ENCODE measurements at regions not wholly inside any gene's neighbourhood (a gene's known extent, or its start where the extent isn't known, plus 50 kb on each side); places are given as distances from the start of the nearest gene placed in this dataset.

DNA sequence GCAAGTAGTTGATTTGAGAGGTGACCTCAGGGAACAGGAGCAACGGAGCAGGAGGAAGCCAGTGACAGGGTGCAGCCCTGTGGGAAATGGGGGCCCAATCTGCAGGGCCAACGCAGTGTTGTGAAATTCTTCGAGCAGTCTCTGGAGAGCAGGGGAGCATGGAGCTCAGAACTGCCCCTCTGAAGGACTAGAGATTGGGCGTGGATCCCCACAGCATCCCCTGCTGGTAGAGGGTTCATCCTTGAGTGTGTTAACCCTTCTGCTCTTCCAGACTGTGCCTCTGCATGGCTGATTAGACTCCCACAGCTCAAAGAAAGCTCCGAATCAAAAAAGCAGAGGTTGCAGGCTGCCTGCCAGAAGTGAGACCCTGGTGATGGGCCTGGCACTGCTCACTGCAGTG, 77.9 kb upstream of the UQCRFS1 start:
- WGBS, 2 experiments: 79% methylated on average over 5 of the region's 5 CpGs
- Histone ChIP-seq H3K4me1 (ENCODE audit: control insufficient read depth, insufficient read depth, low read length) (peaks cover 4% of the 10 kb centered on the region), H3K27me3 (ENCODE audit: control insufficient read depth, insufficient read depth, low read length, poor library complexity, severe bottlenecking) (no peaks in the 10 kb centered on the region), H3K27ac (ENCODE audit: insufficient read depth, low read depth, low read length, poor library complexity, severe bottlenecking) (no peak overlapping the region), H3K9me3 (ENCODE audit: control insufficient read depth, low read length) (no peaks in the 10 kb centered on the region), H3K36me3 (ENCODE audit: control insufficient read depth, insufficient read depth, low read length) (no peaks in the 10 kb centered on the region), H3K4me3 (ENCODE audit: insufficient read depth, low read depth, low read length) (no peak overlapping the region)

DNA sequence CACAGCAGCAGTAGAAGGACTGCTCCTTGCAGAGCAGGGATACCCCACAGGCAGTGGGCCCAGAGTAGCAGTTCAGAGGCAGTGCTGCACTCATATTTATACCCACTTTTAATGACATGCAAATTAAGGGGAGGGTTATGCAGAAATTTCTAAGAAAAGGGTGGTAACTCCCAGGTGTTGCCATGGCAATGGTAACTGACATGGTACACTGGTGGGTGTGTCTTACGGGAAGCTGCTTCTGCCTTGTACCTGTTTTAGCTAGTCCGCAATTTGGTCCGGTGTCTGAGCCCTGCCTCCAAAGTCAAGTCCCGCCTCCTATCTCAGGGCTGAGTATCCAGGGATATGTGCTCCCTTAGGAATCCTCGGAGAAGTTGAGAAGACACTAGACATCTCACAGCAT, 79.2 kb upstream of the UQCRFS1 start:
- H3K4me1 ChIP-seq (ENCODE audit: control insufficient read depth, insufficient read depth, low read length): peaks cover 4% of the 10 kb centered on the region
- no peak overlapping the region for H3K27ac ChIP-seq (ENCODE audit: insufficient read depth, low read depth, low read length, poor library complexity, severe bottlenecking)
- no peaks in the 10 kb centered on the region for H3K36me3 ChIP-seq (ENCODE audit: control insufficient read depth, insufficient read depth, low read length)
- H3K9me3 ChIP-seq (ENCODE audit: control insufficient read depth, low read length): no peaks in the 10 kb centered on the region
- H3K27me3 ChIP-seq (ENCODE audit: control insufficient read depth, insufficient read depth, low read length, poor library complexity, severe bottlenecking): no peaks in the 10 kb centered on the region
- no peak overlapping the region for H3K4me3 ChIP-seq (ENCODE audit: insufficient read depth, low read depth, low read length)
- 94 to 96% methylated on average over 5 of the region's 5 CpGs for WGBS, 2 experiments

DNA sequence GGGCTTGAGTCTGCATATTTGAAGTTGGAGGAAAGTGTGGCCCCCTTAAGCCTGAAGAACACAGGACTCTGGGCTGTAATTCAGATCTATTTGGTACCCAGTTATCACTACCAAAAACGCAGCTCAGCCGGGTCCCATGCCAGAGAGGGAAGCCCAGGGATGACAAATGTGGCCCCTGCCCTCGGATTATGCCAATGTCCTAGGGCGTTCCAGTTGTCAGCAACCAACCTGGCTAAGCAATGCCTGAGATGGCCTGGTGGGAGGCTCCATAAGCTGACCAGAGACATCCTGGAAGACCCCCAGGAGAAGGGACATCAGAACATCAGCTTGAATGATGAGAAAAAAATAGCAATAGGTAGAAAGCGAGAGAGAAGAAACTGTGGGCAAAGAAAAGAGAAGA, 79.6 kb upstream of the UQCRFS1 start:
- Histone ChIP-seq H3K4me1 (ENCODE audit: control insufficient read depth, insufficient read depth, low read length) (peaks cover 4% of the 10 kb centered on the region), H3K36me3 (ENCODE audit: control insufficient read depth, insufficient read depth, low read length) (no peaks in the 10 kb centered on the region), H3K4me3 (ENCODE audit: insufficient read depth, low read depth, low read length) (no peak overlapping the region), H3K27ac (ENCODE audit: insufficient read depth, low read depth, low read length, poor library complexity, severe bottlenecking) (no peak overlapping the region), H3K9me3 (ENCODE audit: control insufficient read depth, low read length) (no peaks in the 10 kb centered on the region), H3K27me3 (ENCODE audit: control insufficient read depth, insufficient read depth, low read length, poor library complexity, severe bottlenecking) (no peaks in the 10 kb centered on the region)
- 82 to 84% methylated on average over 5 of the region's 5 CpGs for WGBS, 2 experiments

DNA sequence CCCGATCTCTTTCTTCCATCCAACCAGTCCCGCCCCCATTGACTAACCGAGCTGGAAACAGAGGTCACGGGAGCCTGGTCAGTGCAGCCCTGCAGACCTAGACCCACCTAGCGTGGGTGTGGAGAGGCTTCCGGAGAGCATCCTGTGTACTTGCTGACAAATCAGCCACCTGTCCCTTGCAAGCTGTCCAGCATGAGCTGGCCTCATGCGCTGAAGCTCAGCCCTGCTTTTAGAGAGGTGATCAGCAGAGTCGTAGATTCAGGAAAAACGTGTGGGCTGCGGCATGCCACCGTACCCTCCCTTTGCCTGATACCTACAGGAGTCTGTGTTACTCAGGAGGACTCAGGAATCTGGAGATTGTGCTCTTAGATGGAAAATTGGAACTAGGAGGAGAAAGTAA, 80.3 kb upstream of the UQCRFS1 start:
- Histone ChIP-seq H3K27me3 (ENCODE audit: control insufficient read depth, insufficient read depth, low read length, poor library complexity, severe bottlenecking) (no peaks in the 10 kb centered on the region), H3K27ac (ENCODE audit: insufficient read depth, low read depth, low read length, poor library complexity, severe bottlenecking) (no peak overlapping the region), H3K4me3 (ENCODE audit: insufficient read depth, low read depth, low read length) (no peak overlapping the region), H3K4me1 (ENCODE audit: control insufficient read depth, insufficient read depth, low read length) (peaks cover 4% of the 10 kb centered on the region), H3K36me3 (ENCODE audit: control insufficient read depth, insufficient read depth, low read length) (no peaks in the 10 kb centered on the region), H3K9me3 (ENCODE audit: control insufficient read depth, low read length) (no peaks in the 10 kb centered on the region)
- 52 to 53% methylated on average over 11 of the region's 11 CpGs for WGBS, 2 experiments

DNA sequence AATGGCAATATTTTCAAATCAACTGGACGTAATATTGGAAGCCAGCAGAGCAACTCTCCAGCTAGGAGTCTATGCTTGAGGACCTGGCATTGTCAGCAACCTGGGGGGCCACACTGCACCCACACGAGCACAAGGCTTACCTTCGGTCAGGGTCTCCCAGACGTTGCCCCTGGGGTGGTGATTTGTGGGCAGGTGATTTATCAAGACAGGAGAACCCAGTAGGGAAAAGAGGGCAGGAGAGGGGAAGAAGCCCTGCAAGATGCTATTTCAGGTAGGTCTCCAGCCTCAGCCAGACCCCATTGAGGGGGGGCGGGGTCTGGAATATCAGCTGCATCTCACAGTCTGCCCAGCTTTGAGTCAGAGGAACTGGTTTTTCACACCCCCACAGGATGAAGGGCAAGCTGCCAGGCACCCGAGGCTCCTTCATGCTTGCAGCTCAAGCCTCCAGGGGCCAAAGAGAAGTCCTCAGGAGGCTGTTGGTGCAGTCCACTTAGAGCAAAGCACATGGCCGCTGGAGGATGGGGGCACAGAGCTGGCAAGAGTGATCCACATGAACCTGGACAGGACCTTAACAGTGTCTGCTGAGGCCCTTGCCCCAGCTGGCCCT, 80.9 kb upstream of the UQCRFS1 start:
- no peaks in the 10 kb centered on the region for H3K27me3 ChIP-seq (ENCODE audit: control insufficient read depth, insufficient read depth, low read length, poor library complexity, severe bottlenecking)
- no peaks in the 10 kb centered on the region for H3K9me3 ChIP-seq (ENCODE audit: control insufficient read depth, low read length)
- 94 to 95% methylated on average over 7 of the region's 7 CpGs for WGBS, 2 experiments
- no peaks in the 10 kb centered on the region for H3K36me3 ChIP-seq (ENCODE audit: control insufficient read depth, insufficient read depth, low read length)
- peaks cover 4% of the 10 kb centered on the region for H3K4me1 ChIP-seq (ENCODE audit: control insufficient read depth, insufficient read depth, low read length)
- H3K27ac ChIP-seq (ENCODE audit: insufficient read depth, low read depth, low read length, poor library complexity, severe bottlenecking): no peak overlapping the region
- no peak overlapping the region for H3K4me3 ChIP-seq (ENCODE audit: insufficient read depth, low read depth, low read length)

DNA sequence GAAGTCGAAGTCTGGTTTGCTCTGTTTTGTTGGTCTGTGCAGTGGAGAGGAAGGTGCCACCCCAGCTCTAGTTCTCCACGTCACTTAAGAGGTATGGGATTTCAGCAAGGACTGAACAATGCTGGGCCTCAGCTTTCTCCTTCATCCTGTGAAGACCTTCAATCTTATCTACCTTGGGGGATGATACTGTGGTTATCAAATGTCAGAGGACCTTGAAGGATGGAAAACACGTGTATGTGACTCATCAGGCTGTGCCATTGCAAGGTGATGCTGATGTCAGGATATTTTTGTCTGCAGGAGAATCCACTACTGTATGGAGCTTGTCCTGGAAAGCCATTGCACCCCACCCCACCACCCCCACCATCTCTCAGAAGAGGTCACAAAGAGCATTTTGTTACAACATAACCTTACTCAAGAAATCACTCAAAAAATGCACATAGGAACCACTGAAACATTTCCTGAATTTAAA, 81.4 kb upstream of the UQCRFS1 start:
- H3K4me1 ChIP-seq (ENCODE audit: control insufficient read depth, insufficient read depth, low read length): peaks cover 4% of the 10 kb centered on the region
- H3K4me3 ChIP-seq (ENCODE audit: insufficient read depth, low read depth, low read length): no peak overlapping the region
- H3K27ac ChIP-seq (ENCODE audit: insufficient read depth, low read depth, low read length, poor library complexity, severe bottlenecking): no peak overlapping the region
- no peaks in the 10 kb centered on the region for H3K36me3 ChIP-seq (ENCODE audit: control insufficient read depth, insufficient read depth, low read length)
- no peaks in the 10 kb centered on the region for H3K27me3 ChIP-seq (ENCODE audit: control insufficient read depth, insufficient read depth, low read length, poor library complexity, severe bottlenecking)
- no peaks in the 10 kb centered on the region for H3K9me3 ChIP-seq (ENCODE audit: control insufficient read depth, low read length)
- WGBS, 2 experiments: 87 to 90% methylated on average over 3 of the region's 3 CpGs

DNA sequence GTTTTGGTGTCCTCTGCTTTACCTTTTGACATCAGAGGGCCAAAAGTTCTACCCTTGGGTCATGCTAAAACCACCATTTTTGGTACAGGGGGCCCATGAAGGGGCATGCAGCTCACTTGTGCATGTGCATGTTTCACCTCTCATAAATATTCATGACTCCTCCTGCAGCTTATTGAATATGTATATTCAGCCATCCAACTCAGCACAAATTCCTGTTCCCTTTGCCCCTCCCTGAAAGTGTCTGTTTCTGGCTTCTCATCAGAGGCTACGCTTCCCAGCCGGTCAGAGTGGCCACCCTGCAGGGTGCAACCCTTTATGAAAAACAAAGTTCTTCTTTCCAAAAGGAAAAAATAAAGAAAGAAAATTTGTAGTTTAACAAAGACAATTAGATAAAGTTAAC, 82.3 kb upstream of the UQCRFS1 start:
- H3K27me3 ChIP-seq (ENCODE audit: control insufficient read depth, insufficient read depth, low read length, poor library complexity, severe bottlenecking): no peaks in the 10 kb centered on the region
- H3K4me1 ChIP-seq (ENCODE audit: control insufficient read depth, insufficient read depth, low read length): peaks cover 4% of the 10 kb centered on the region
- WGBS, 2 experiments: 50% methylated on average over 2 of the region's 2 CpGs
- no peak overlapping the region for H3K4me3 ChIP-seq (ENCODE audit: insufficient read depth, low read depth, low read length)
- H3K36me3 ChIP-seq (ENCODE audit: control insufficient read depth, insufficient read depth, low read length): no peaks in the 10 kb centered on the region
- no peak overlapping the region for H3K27ac ChIP-seq (ENCODE audit: insufficient read depth, low read depth, low read length, poor library complexity, severe bottlenecking)
- H3K9me3 ChIP-seq (ENCODE audit: control insufficient read depth, low read length): no peaks in the 10 kb centered on the region

DNA sequence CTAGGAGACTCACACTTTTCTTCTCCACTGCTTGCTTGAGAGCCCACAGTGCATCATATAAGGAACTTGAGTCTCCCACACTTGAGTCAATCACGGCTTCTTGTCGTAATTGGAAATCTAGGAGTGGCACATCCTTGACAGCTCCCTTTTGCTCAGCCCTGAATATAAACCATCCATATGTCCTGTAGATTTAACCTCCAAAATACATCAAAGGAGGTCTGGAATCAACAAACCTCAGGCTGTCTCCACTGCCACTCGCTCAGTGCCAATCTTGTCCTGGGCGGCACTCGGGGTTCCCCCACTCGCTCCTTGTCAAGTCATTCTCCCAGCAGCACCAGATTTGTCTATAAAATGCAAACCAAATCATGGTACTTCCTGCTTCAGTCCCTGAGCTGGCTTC, 84.4 kb upstream of the UQCRFS1 start:
- 84 to 85% methylated on average over 6 of the region's 6 CpGs for WGBS, 2 experiments
- Histone ChIP-seq H3K36me3 (ENCODE audit: control insufficient read depth, insufficient read depth, low read length) (no peaks in the 10 kb centered on the region), H3K27ac (ENCODE audit: insufficient read depth, low read depth, low read length, poor library complexity, severe bottlenecking) (no peak overlapping the region), H3K4me1 (ENCODE audit: control insufficient read depth, insufficient read depth, low read length) (no peaks in the 10 kb centered on the region), H3K9me3 (ENCODE audit: control insufficient read depth, low read length) (no peaks in the 10 kb centered on the region), H3K4me3 (ENCODE audit: insufficient read depth, low read depth, low read length) (no peak overlapping the region), H3K27me3 (ENCODE audit: control insufficient read depth, insufficient read depth, low read length, poor library complexity, severe bottlenecking) (no peaks in the 10 kb centered on the region)

DNA sequence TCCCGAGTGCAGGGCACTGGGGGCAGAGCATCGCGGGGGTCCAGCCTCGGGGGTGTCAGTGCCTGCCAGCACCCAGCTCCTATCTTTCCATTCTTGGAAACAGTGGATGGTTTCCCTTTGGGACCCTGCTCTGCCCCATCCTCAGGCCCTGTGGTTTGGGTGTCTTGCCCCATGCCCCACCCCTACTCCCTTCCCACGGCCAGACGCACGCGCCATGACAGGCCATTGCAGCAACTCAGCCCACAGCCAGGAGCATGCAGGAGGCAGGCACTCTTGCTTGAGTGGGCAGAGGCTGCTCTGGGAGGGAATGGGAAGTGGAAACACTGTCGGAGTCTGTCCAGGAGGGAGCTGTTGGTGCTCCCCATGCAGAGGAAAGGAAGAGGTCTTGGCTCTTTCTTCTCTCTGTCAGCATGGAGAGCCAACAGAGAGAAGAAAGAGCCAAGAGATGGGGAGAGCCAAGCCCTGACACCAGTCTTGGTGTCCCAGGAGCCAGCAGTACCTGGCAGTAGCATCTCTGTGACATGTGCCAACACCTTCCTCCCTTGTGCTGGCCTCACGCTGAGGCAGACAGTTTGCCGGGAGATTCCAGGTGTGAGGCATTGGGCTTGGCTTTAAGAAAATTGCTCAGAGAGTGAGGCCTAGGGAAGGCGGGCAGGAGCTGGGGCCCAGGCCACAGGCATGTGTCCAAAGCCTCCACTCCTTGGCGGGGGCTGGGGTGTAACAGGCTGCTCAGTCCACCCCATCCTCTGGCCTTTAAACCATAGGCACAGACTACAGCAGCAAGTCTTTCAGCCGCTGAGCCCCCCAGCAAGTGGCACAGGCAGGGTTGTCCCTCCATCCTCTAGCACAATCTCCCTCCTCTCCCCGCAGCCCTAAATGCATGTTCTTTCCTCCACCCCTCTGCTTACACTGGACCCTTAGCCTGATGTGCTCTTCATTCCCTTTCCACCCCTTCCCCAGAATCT, 86.7 kb upstream of the UQCRFS1 start:
- H3K36me3 ChIP-seq (ENCODE audit: control insufficient read depth, insufficient read depth, low read length): no peaks in the 10 kb centered on the region
- no peaks in the 10 kb centered on the region for H3K9me3 ChIP-seq (ENCODE audit: control insufficient read depth, low read length)
- peaks cover 4% of the 10 kb centered on the region for H3K27me3 ChIP-seq (ENCODE audit: control insufficient read depth, insufficient read depth, low read length, poor library complexity, severe bottlenecking)
- H3K4me3 ChIP-seq (ENCODE audit: insufficient read depth, low read depth, low read length): no peak overlapping the region
- no peaks in the 10 kb centered on the region for H3K4me1 ChIP-seq (ENCODE audit: control insufficient read depth, insufficient read depth, low read length)
- 93% methylated on average over 15 of the region's 15 CpGs for WGBS, 2 experiments
- H3K27ac ChIP-seq (ENCODE audit: insufficient read depth, low read depth, low read length, poor library complexity, severe bottlenecking): no peak overlapping the region

All from ectodermal cell (in vitro differentiated cells).